ENCODE measurements at regions not wholly inside any gene's neighbourhood (a gene's known extent, or its start where the extent isn't known, plus 50 kb on each side); places are given as distances from the start of the nearest gene placed in this dataset.

- TF ChIP-seq CTCF (IDR thresholded peaks at IDR 0.05; ENCODE audit: insufficient read depth, low read depth, low read length, missing control alignments) = no peak
- DNase-seq (ENCODE audit: low read depth) = no peak
- no peak overlapping the region for H3K4me3 ChIP-seq (ENCODE audit: low read length)
These were observed 127.1 kb upstream of the DOCK10 start for GRCh38 chr2:225169396-225169795.

- peak; percentile 68 for DNase-seq (ENCODE audit: low read depth)
- no peak for TF ChIP-seq CTCF (IDR thresholded peaks at IDR 0.05; ENCODE audit: insufficient read depth, low read depth, low read length, missing control alignments)
- H3K4me3 ChIP-seq (ENCODE audit: low read length) = no peak overlapping the region
These were observed 122.8 kb upstream of the DOCK10 start for GRCh38 chr2:225165052-225165451.

GRCh38 chr2:225164401-225165050 is 122.3 kb upstream of the DOCK10 start:
- DNase-seq (ENCODE audit: low read depth) = no peak
- TF ChIP-seq CTCF (IDR thresholded peaks at IDR 0.05; ENCODE audit: insufficient read depth, low read depth, low read length, missing control alignments) = no peak
- H3K4me3 ChIP-seq (ENCODE audit: low read length) = no peak overlapping the region

GRCh38 chr2:225158360-225158759 is 116.1 kb upstream of the DOCK10 start:
- no peak for TF ChIP-seq CTCF (IDR thresholded peaks at IDR 0.05; ENCODE audit: insufficient read depth, low read depth, low read length, missing control alignments)

DNA sequence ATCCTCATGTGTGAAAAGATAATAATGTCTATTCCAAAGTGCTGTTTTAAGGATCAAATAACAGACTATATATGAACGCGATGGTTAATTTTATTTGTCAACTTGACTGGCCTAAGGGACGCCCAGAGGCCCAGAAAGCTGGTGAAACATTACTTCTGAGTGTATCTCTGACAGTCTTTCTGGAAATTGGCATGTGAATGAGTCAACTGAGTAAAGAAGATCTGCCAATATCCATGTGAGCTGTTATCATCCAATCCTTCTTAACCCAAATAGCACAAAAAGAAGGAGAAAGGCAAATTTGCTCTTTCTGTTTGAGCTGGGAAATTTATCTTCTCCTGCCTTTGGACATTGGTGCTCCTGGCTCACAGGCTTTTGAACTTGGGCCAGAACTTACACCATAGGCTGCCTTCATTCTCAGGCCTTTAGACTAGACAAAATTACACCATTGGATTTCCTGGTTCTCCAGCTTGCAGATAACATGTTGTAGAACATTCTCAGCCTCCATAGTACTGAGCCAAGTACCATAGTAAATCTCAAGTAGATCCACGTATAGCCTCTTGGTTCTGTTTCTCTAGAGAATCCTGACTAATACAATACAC is 114.7 kb upstream of the DOCK10 start:
- no peak overlapping the region for H3K4me3 ChIP-seq (ENCODE audit: low read length)
- no peak for DNase-seq (ENCODE audit: low read depth)
- no peak for TF ChIP-seq CTCF (IDR thresholded peaks at IDR 0.05; ENCODE audit: insufficient read depth, low read depth, low read length, missing control alignments)

More at GRCh38 chr2:225158360-225158759, 116.1 kb upstream of the DOCK10 start:
- H3K4me3 ChIP-seq (ENCODE audit: low read length) = no peak overlapping the region
- DNase-seq (ENCODE audit: low read depth) = no peak

GRCh38 chr2:225140723-225141122 is 98.5 kb upstream of the DOCK10 start:
- H3K4me3 ChIP-seq (ENCODE audit: low read length) = no peak overlapping the region
- no peak for TF ChIP-seq CTCF (IDR thresholded peaks at IDR 0.05; ENCODE audit: insufficient read depth, low read depth, low read length, missing control alignments)
- DNase-seq (ENCODE audit: low read depth) = no peak

- no peak for TF ChIP-seq CTCF (IDR thresholded peaks at IDR 0.05; ENCODE audit: insufficient read depth, low read depth, low read length, missing control alignments)
- peak; percentile 64 for DNase-seq (ENCODE audit: low read depth)
- H3K4me3 ChIP-seq (ENCODE audit: low read length) = no peak overlapping the region
These were observed 95.7 kb upstream of the DOCK10 start for GRCh38 chr2:225137971-225138370.
